Dermis microvascular lymphatic vessel endothelial cell (primary cell): ENCODE measurements at regions not wholly inside any gene's neighbourhood (a gene's known extent, or its start where the extent isn't known, plus 50 kb on each side); places are given as distances from the start of the nearest gene placed in this dataset.

Source experiments
- DNase-seq, 2 donors: peaks; one replicate each; pipeline versions ENCODE4 v3.0.0 to v3.0.0-alpha.2; 2010; ENCODE audit warnings: low read depth in 2 of 2

GRCh38 chr7:31175672-31176071 is 123.6 kb downstream of the ADCYAP1R1 start:
- no peak for DNase-seq

GRCh38 chr7:31171984-31172383 is 119.9 kb downstream of the ADCYAP1R1 start:
- DNase-seq, result no peak

- no peak for DNase-seq
These were observed 119.2 kb downstream of the ADCYAP1R1 start for GRCh38 chr7:31171216-31171785.
